ENCODE measurements at regions not wholly inside any gene's neighbourhood (a gene's known extent, or its start where the extent isn't known, plus 50 kb on each side); places are given as distances from the start of the nearest gene placed in this dataset.

- Histone ChIP-seq H3K27me3 (replicated peaks; ENCODE audit: insufficient read depth) (no peaks in the 10 kb centered on the region), H3K27ac (no peak overlapping the region), H3K36me3 (no peaks in the 10 kb centered on the region), H3K4me1 (ENCODE audit: control insufficient read depth in 1 of 2, low read depth in 2 of 2) (peaks cover 29 to 41% of the 10 kb centered on the region in 2 donors), H3K4me3 (no peak overlapping the region), H3K9me3 (no peaks in the 10 kb centered on the region)
- ATAC-seq (ENCODE audit: insufficient number of reproducible peaks, low FRiP score, low read depth), result no peak
- TF ChIP-seq, protein P1, sequence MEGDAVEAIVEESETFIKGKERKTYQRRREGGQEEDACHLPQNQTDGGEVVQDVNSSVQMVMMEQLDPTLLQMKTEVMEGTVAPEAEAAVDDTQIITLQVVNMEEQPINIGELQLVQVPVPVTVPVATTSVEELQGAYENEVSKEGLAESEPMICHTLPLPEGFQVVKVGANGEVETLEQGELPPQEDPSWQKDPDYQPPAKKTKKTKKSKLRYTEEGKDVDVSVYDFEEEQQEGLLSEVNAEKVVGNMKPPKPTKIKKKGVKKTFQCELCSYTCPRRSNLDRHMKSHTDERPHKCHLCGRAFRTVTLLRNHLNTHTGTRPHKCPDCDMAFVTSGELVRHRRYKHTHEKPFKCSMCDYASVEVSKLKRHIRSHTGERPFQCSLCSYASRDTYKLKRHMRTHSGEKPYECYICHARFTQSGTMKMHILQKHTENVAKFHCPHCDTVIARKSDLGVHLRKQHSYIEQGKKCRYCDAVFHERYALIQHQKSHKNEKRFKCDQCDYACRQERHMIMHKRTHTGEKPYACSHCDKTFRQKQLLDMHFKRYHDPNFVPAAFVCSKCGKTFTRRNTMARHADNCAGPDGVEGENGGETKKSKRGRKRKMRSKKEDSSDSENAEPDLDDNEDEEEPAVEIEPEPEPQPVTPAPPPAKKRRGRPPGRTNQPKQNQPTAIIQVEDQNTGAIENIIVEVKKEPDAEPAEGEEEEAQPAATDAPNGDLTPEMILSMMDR (IDR thresholded peaks at IDR 0.05), result no peak
- no peak for DNase-seq (ENCODE audit: low spot score)
Observed at GRCh38 chr7:22579961-22580360, 80.0 kb upstream of the STEAP1B start.

- Histone ChIP-seq H3K9me3 (no peaks in the 10 kb centered on the region), H3K36me3 (no peaks in the 10 kb centered on the region), H3K27ac (peak overlapping the region; percentile 62 to 73), H3K4me3 (no peak overlapping the region), H3K27me3 (replicated peaks; ENCODE audit: insufficient read depth) (no peaks in the 10 kb centered on the region), H3K4me1 (ENCODE audit: control insufficient read depth in 1 of 2, low read depth in 2 of 2) (peaks cover 22 to 35% of the 10 kb centered on the region in 2 donors)
- TF ChIP-seq, protein P1 (IDR thresholded peaks at IDR 0.05), result no peak
- DNase-seq (ENCODE audit: low spot score), result no peak
- no peak for ATAC-seq (ENCODE audit: insufficient number of reproducible peaks, low FRiP score, low read depth)
Observed at GRCh38 chr7:22578007-22578733, 78.2 kb upstream of the STEAP1B start.

GRCh38 chr7:22577470-22578001, 77.5 kb upstream of the STEAP1B start:
- Histone ChIP-seq H3K36me3 (no peaks in the 10 kb centered on the region), H3K27me3 (replicated peaks; ENCODE audit: insufficient read depth) (no peaks in the 10 kb centered on the region), H3K27ac (peak overlapping the region; percentile 62 to 73), H3K9me3 (no peaks in the 10 kb centered on the region), H3K4me1 (ENCODE audit: control insufficient read depth in 1 of 2, low read depth in 2 of 2) (peaks cover 20 to 30% of the 10 kb centered on the region in 2 donors), H3K4me3 (no peak overlapping the region)
- peak; percentile 93 for ATAC-seq (ENCODE audit: insufficient number of reproducible peaks, low FRiP score, low read depth)
- DNase-seq (ENCODE audit: low spot score), result peak; percentile 25
- TF ChIP-seq, protein P1 (IDR thresholded peaks at IDR 0.05), result no peak

DNA sequence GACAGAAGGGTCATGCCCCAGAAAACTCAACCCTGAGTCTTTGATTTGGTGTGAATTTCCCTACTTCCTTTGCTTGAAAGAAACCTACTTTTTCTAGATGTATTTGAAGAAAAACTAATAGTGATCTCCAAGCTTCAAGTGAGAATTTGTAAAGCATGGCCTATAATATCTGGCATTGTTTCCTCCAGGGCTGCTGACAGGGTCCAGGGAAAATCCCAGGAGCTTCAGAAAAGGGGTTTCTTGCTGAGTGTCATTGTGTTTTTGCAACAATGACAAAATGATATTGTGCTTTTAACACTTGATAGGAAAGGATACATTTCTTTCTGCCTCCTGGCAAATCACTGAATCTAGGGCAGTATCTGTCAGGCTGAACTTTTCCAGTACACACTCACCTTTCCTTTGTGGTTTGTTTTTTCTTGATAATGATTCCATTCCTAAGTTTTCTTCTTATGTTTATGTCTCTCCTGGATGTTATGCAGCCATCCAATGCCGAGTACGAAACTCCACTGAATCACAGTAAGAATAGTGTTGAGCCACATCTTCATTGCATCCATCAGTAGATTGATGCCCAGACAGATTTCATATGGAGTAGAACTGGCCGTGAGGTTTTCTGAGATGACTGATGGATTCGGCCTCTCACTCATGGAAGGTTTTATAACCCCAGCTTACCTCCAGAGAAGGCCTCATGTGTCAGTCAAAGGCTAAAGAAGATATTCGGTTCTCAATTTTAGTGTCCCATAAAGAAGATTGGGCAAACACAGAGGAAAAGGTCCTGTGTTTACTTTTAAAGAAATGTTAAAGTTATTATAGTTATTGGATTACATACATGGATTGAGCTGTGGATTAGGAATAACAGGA, 76.9 kb upstream of the STEAP1B start:
- no peaks in the 10 kb centered on the region for H3K27me3 ChIP-seq (replicated peaks; ENCODE audit: insufficient read depth)
- H3K4me3 ChIP-seq, result no peak overlapping the region
- no peak for ATAC-seq (ENCODE audit: insufficient number of reproducible peaks, low FRiP score, low read depth)
- no peaks in the 10 kb centered on the region for H3K36me3 ChIP-seq
- H3K4me1 ChIP-seq (ENCODE audit: control insufficient read depth in 1 of 2, low read depth in 2 of 2), result peaks cover 20 to 30% of the 10 kb centered on the region in 2 donors
- no peaks in the 10 kb centered on the region for H3K9me3 ChIP-seq
- TF ChIP-seq, protein P1 (IDR thresholded peaks at IDR 0.05), result no peak
- no peak for DNase-seq (ENCODE audit: low spot score)
- H3K27ac ChIP-seq, result peak overlapping the region; percentile 27 to 62

Measured in thoracic aorta (tissue), 2 donors.